Ishikawa (cell line): ENCODE measurements at regions not wholly inside any gene's neighbourhood (a gene's known extent, or its start where the extent isn't known, plus 50 kb on each side); places are given as distances from the start of the nearest gene placed in this dataset.
A peak's percentile ranks its signal among the peaks of the same experiment; 100 is the strongest.

Experiments
- CEBPB ChIP-seq: IDR thresholded peaks from 2 replicates; pipeline ENCODE4 v1.6.1; 2012
- CREB1 ChIP-seq: IDR thresholded peaks from 2 replicates; pipeline ENCODE4 v1.6.1; 2012; ENCODE audit warnings: low read depth
- EGR1 ChIP-seq: IDR thresholded peaks from 2 replicates; pipeline ENCODE4 v1.6.1; 2012
- EP300 ChIP-seq: IDR thresholded peaks from 2 replicates; pipeline ENCODE4 v1.6.1; 2012; ENCODE audit warnings: borderline replicate concordance
- FOXM1 ChIP-seq: IDR thresholded peaks from 2 replicates; pipeline ENCODE4 v1.6.1; 2012; ENCODE audit warnings: low read depth, borderline replicate concordance
- MAX ChIP-seq: IDR thresholded peaks from 2 replicates; pipeline ENCODE4 v1.6.1; 2012
- NFIC ChIP-seq: IDR thresholded peaks from 2 replicates; pipeline ENCODE4 v1.6.1; 2012
- RAD21 ChIP-seq: IDR thresholded peaks from 2 replicates; pipeline ENCODE4 v1.6.1; 2012; ENCODE audit warnings: low read depth
- REST ChIP-seq: IDR thresholded peaks from 2 replicates; pipeline ENCODE4 v1.6.1; 2012; ENCODE audit warnings: low read depth, mild to moderate bottlenecking
- TAF1 ChIP-seq: IDR thresholded peaks from 2 replicates; pipeline ENCODE4 v1.6.1; 2012; ENCODE audit warnings: low read depth, mild to moderate bottlenecking
- TCF12 ChIP-seq: IDR thresholded peaks from 2 replicates; pipeline ENCODE4 v1.6.1; 2012; ENCODE audit warnings: low read depth
- TEAD4 ChIP-seq: IDR thresholded peaks from 2 replicates; pipeline ENCODE4 v1.6.1; 2012
- YY1 ChIP-seq: IDR thresholded peaks from 2 replicates; pipeline ENCODE4 v1.6.1; 2012; ENCODE audit warnings: low read depth
- ZBTB7A ChIP-seq: IDR thresholded peaks from 2 replicates; pipeline ENCODE4 v1.6.1; 2012; ENCODE audit warnings: low read depth
- TF ChIP-seq, protein P1 (sequence below): IDR thresholded peaks from 2 replicates; pipeline ENCODE4 v1.6.1; 2012

GRCh38 chr6:146874278-146875018 lies 275.7 kb downstream of the ADGB start:
- TF ChIP-seq CEBPB (no peak), TEAD4 (no peak), NFIC (no peak), TCF12 (no peak), EGR1 (no peak), YY1 (no peak), TAF1 (no peak), CREB1 (no peak), RAD21 (no peak), EP300 (no peak), FOXM1 (no peak), ZBTB7A (no peak), REST (no peak)
- TF ChIP-seq, protein P1, sequence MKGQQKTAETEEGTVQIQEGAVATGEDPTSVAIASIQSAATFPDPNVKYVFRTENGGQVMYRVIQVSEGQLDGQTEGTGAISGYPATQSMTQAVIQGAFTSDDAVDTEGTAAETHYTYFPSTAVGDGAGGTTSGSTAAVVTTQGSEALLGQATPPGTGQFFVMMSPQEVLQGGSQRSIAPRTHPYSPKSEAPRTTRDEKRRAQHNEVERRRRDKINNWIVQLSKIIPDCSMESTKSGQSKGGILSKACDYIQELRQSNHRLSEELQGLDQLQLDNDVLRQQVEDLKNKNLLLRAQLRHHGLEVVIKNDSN = no peak

DNA sequence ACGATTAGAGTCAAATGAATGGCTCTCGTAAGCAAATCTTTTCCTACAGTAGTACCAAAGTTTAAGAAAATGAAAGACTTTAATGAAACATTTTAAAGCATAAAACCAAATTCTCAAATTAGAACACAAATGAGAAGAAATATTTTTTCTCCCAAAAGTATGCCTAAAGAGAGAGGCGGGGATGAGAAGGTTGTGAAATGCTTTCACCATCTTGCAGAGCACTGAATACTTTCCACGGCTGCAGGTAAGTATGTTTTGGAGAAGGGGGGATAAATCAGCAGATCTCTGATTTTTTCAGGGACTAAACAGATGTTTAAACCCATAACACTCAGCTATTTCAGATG lies 277.1 kb downstream of the ADGB start:
- TF ChIP-seq CREB1 (no peak), REST (no peak), TCF12 (no peak), ZBTB7A (no peak), RAD21 (no peak), EP300 (no peak), TAF1 (no peak), TEAD4 (no peak), EGR1 (no peak), YY1 (no peak), FOXM1 (no peak), CEBPB (no peak), NFIC (no peak), MAX (no peak)
- TF ChIP-seq, protein P1 = no peak

DNA sequence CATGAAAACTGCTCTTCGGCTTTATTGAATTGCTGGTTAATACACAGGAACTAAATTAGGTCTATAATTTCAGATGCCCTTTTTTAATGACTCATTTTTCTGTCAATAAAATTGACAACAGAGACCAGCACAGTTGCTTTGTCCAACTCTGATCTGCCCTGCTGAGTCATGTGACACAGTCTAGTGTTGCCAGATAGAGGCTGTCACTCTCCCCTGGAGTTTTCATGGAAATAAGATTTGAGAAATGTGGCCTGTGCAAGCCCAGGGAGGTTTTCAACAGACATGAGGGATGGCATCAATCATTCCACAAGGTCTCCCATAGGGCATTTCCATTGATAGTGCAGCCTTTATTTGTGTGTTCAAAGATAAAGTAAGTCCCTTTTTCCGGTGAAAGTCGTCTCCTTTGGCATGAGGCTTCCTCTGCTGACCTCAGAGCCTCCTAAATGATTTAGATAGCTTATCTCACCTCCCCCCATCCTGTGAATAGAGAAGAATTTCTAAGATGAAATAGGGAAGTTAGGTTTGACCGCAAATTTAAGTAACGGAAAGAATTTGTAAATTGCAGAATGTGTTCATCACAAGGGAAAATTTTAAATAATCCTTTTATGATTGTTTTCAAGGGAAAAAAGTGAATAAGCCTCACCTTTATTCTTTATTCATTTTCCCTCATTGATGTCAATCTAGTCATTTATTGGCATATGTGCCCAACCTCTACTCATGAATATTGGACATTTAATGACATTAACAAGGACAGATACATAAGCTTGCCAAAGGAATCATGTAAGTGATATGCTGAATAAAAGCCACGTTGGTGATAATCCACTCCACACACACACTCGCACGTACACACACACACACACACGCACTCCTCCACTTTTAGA lies 277.7 kb downstream of the ADGB start:
- TF ChIP-seq NFIC (no peak), TCF12 (no peak), TAF1 (no peak), RAD21 (no peak), TEAD4 (no peak)
- TF ChIP-seq, protein P1 = 0 out of 2 replicates have a peak, but pooled peaks have one; percentile 8

GRCh38 chr6:146878168-146878951 lies 279.6 kb downstream of the ADGB start:
- TF ChIP-seq CEBPB = no peak

DNA sequence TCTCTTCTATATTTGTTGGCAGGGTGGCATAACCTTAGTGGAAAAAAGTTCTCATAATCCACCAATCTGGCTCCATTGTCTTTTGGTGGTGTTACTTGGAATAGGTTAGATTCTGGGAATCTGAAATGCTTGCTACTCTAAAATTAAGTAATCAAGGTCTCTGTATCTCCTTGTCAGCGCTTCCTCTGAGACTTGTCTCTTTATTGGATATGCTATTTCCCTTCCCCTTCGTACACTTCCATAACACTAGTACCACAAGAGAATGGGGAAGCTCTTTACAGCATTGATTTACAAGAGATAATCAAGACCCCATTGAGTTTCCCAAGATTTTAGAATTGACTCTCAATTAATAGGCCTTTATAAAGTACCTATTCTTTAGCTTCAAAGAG lies 280.2 kb downstream of the ADGB start:
- TF ChIP-seq YY1 = no peak
- no peak for TF ChIP-seq EP300
- no peak for TF ChIP-seq TAF1
- no peak for TF ChIP-seq TCF12
- TF ChIP-seq TEAD4 = no peak
- no peak for TF ChIP-seq EGR1
- no peak for TF ChIP-seq CREB1
- TF ChIP-seq, protein P1 = no peak
- TF ChIP-seq MAX = no peak
- TF ChIP-seq REST = no peak
- TF ChIP-seq ZBTB7A = no peak
